ENCODE measurements at regions not wholly inside any gene's neighbourhood (a gene's known extent, or its start where the extent isn't known, plus 50 kb on each side); places are given as distances from the start of the nearest gene placed in this dataset.

DNA sequence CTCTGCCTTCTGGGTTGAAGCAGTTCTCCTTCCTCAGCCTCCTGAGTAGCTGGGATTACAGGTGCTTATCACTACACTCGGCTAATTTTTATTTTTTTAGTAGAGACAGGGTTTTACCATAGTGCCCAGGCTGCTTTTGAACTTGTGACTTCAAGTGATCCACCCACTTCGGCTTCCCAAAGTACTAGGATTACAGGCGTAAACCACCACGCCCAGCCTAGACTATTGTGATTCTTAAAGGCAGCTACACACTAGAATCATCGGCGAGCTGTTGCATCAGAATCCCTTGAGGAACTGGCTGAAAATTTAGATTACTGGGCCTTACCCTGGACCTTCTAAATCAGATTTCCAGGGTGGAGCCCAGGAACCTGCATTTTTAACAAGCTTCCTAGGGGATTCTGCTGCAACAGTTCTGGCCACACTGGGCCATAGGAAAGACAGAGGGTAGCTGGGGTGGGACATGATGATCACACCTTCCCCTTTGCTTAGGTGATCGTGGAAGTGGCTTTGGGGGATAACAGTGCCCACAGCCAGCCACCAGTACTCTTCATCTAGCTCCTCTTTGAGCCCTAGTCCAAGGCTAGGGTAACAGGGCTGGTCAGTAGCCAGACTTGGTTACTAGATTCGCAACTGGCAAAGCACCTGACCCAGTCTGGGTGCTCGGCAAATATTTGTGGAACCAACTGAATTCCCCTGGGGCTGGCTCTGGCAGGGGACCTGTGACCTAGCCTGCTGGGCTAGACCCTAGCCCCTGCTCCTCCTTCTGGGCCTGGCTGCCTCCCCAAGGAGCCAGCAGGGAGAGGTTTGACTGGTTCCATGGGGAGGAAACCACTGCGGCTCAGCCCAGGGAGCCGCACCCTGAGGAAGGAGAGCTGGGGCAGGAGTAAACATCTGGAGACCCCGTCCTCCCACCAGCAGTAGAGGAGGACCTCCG, 67.1 kb upstream of the DUSP5 start:
- in situ Hi-C loops (cut with HindIII; ENCODE audit: low sequenced_read_pairs): loop anchor here (5.0 kb wide), 1 partner anchor 88 kb away; no protein-coding TSS in a partner anchor

DNA sequence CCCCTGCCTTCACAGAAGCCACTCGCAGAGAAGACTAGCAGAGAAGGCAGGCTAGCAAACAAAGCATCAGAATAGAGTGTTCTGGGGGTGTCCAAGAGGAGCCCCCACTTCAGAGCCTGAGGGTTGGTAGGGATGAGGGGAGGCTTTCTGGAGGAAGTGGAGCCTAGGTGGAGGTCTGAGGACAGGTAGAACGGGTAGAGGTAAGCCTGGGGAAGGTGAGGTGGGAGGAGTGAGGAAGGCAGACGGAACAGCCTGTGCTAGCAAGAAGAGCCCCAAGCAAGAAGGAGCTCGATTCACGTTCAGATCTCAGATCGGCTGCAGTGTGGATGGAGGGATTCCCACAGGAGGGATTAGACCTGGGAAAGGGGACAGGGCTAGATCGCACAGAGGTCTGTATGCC, 66.0 kb upstream of the DUSP5 start:
- in situ Hi-C loops (cut with HindIII; ENCODE audit: low sequenced_read_pairs): loop anchor here (5.0 kb wide), 1 partner anchor 89 kb away; no protein-coding TSS in a partner anchor

DNA sequence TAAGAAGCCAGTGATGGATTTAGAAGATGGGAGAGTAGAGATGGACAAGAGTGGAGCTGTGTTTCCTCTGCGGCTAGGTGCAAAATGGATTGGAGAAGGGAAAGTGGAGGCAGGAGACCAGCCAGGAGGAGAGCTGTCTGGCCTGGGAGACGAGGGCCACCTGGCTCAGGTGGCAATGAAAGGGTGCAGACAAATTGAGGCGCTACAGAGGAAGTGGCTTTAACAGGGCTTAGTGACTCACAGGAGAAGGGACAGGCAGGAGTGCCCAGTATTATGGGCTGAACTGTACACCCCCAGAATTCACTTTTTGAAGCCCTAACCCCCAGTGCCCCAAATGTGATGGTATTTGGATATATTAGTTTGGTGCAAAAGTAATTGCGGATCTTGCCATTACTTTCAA, 65.6 kb upstream of the DUSP5 start:
- in situ Hi-C loops (cut with HindIII; ENCODE audit: low sequenced_read_pairs): loop anchor here (5.0 kb wide), 1 partner anchor 90 kb away; no protein-coding TSS in a partner anchor

DNA sequence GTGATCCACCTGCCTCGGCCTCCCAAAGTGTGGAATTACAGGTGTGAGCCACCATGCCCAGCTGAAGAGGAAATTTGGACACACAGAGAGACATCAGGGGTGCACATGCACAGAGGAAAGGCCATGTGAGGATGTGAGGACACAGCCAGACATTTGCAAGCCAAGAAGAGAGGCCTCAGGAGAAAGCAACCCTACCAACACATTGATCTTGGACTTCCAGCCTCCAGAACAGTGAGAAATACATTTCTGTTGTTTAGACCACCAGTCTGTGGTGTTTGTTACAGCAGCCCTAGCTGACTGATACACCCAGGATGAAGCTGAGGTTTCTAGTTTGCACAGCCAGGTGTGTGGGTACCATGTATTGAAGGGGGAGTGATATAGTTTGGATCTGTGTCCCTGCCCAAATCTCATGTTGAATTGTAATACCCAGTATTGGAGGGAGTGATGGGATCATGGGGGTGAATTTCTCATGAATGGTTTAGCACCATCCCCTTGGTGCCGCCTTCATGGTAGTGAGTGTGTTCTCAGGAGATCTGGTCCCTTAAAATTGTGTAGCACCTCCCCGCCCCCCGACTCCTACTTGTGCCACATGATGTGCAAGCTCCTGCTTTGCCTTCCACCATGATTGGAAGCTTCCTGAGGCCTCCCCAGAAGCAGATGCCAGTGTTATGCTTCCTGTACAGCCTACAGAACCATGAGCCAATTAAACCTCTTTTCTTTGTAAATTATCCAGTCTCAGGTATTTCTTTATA, 64.7 kb upstream of the DUSP5 start:
- in situ Hi-C loops (cut with HindIII; ENCODE audit: low sequenced_read_pairs): loop anchor here (5.0 kb wide), 1 partner anchor 91 kb away; no protein-coding TSS in a partner anchor

DNA sequence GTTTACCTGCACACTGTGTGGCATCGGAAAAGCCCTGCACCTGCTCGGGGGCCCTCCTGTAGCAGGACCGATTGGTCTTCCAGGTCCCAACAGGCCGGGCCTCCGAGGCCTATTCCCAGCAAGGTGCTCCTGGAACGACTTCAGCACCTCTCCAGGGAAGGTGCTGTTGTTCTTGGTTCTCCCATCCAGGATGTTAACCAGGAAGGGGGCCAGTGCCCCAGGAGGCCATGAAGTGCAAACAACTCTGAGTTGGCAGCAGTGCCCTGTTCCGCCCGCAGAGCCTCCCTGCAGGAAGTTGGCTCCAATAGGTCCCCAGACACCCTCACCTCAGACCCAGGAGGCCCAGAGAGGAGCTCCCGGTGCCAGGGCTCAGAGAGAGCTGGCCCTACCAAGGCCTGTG, 64.0 kb upstream of the DUSP5 start:
- in situ Hi-C loops (cut with HindIII; ENCODE audit: low sequenced_read_pairs): loop anchor here (5.0 kb wide), 1 partner anchor 91 kb away; no protein-coding TSS in a partner anchor

DNA sequence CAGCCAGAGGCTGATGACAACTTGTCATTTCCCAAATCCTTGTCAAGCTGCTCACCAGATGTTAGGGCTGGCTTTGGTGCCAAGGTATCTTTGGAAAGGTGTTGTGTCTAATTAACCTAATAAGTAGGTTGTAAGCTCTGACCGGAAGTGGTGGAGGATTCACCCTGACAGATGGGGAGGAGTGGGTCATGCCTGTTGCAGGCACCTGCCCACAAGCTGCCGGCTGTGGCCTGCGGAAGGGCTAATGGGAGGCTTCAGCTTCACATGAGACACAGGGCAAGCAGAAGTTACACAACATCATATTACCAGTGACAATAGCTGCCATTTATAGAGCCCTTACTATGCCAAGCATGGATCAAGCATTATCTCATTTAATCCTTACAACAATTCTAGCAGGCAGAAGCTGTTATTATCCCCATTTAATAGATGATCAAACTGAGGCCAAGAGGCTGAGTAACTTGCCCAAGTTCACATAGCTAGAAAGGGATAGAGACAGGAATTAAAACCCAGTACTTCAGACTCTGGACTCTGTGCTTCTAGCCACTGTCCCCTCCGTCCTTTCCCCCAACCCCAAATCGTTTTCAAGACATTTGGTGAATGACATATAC, 63.1 kb upstream of the DUSP5 start:
- in situ Hi-C loops (cut with HindIII; ENCODE audit: low sequenced_read_pairs): loop anchor here (5.0 kb wide), 1 partner anchor 92 kb away; no protein-coding TSS in a partner anchor

DNA sequence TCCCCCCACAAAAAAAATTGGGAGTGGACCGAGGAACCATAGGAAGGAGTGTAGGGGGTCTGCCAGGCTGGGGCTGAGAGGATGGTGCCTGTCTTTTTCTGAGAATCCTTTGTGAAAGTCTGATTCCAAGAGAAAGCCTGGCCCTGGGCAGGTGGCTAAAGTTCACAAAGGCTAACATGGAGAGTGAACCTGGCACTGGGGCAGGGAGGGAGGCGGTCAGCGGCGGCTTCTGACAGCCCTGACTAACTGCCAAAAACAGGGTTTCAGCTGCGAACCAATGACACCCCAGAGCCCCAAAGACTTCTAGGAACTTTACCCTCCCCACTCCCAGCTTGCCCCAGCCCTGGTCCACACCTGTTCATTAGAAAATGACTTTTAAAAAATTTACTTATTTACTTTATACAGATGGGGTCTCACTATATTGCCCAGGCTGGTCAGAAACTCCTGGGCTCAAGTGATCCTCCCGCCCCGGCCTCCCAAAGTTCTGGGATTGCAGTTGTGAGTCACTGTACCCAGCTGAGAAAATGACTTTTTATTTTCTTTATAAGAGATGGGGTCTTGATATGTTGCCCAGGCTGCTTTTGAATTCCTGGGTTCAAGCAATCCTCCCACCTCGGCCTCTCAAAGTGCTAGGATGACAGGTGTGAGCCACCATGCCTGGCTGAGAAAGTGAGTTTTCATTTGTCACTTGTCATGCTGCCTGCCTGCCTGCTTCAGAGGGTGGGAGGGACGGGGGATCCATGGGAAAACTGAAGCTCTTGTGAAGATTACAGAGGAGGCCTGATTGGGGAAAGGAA, 61.0 kb upstream of the DUSP5 start:
- in situ Hi-C loops (cut with HindIII; ENCODE audit: low sequenced_read_pairs): no loop called here

DNA sequence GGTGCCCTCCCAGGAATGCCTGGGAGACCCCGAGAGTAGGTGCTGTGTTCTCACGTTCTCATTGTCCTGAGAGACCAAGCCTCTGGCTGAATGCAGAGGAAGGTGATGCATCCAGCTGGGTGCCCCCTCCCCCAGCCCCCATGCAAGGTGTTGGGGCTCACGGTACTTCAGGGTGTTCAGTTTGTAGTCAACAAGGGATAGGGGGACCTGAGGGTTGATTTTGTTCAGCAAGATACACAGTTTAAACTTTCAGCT, 60.4 kb upstream of the DUSP5 start:
- in situ Hi-C loops (cut with HindIII; ENCODE audit: low sequenced_read_pairs): no loop called here

DNA sequence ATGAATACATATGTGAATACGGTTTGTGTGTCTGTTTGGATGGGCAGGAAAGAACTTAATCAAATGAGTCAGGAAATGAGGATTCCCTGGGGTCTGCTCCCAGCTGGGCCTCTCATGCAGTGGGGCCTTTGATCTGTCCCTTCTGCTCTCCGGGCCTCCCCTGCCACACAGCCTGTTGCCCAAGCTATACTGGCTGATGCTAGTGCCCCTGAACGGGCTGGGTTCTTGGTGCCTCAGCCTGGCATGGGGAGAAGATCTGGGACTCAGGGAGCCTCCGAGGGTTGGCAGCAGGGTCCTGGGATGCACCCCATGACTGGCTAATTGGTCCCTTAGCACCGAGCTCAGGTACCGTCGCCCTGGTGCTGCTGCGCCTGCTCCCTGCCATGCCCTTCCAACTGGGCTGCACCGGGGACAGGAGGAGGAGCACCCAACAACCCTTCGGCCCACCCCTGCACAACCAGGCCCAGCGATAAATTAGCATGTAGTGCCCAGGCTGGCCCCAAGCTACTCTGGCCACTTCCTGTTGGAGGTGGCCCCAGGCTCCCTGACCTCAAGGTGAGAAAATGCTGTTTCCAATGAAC, 59.9 kb upstream of the DUSP5 start:
- in situ Hi-C loops (cut with HindIII; ENCODE audit: low sequenced_read_pairs): no loop called here

DNA sequence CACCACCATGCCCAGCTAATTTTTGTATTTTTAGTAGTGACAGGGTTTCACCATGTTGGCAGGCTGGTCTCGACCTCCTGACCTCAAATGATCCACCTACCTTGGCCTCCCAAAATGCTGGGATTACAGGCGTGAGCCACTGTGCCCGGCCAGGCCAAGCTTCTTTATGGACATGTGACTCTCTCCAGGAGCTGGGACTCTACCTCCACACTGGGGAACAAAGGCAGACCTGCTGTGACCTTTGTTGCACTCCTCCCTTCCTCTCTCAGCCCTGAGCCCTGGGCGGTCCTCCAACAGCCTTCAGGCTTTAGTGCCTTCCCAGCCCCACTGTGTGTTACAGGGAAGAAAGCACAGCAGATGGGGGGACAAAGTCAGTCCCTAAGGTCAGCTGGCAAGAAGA, 55.0 kb upstream of the DUSP5 start:
- in situ Hi-C loops (cut with HindIII; ENCODE audit: low sequenced_read_pairs): no loop called here

DNA sequence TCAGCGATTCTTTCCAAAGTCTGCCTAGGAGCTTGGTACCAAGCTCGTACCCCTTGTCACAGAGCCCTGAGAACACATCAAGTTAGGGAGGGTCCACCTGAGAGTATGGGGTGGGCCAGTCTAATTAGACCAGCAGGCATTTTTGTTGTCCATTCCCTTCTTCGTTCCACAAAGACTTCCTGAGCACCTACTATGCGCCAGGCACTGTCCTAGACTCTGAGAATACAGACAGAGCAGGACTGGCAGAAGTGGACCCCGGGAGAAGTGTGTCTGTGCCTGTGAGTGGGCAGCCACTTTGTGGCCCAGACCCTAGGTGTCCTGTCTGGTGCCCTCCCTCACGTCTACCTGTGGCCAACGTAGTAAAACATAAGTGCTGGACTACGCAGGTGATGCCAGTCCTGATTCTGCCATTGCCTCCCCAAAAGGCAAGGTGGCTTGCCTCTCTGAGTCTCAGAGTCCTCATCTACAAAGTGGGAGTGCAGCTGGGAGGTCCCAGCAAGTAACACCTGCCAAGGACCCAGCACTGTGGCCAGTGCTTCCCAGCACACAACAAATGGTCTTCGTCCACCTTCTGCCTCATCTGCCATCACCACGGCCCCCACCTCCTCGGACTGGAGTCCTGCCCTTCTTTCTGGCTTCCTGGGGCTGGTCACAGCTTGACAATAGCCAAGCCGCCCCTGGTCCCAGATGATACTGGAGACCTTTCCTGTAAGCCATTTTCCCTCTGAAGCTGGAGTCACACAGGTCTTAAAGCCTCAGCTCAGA, 54.3 kb upstream of the DUSP5 start:
- in situ Hi-C loops (cut with HindIII; ENCODE audit: low sequenced_read_pairs): no loop called here

DNA sequence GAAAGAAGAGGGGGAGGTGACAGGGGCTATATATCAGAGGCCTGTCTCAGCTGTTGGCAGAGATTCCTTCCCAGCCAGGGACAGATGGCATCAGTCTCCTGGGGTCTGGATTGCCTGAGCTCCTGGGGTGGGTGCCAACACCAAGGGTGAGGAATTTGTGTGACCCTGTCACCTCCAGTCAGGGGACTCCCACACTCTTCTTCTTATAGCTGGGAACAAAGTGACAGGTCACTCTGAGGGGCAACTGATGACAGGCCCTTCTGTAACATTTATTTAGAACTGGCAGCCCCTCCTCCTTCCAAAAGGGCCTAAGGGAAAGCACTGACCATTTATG, 53.7 kb upstream of the DUSP5 start:
- in situ Hi-C loops (cut with HindIII; ENCODE audit: low sequenced_read_pairs): no loop called here

DNA sequence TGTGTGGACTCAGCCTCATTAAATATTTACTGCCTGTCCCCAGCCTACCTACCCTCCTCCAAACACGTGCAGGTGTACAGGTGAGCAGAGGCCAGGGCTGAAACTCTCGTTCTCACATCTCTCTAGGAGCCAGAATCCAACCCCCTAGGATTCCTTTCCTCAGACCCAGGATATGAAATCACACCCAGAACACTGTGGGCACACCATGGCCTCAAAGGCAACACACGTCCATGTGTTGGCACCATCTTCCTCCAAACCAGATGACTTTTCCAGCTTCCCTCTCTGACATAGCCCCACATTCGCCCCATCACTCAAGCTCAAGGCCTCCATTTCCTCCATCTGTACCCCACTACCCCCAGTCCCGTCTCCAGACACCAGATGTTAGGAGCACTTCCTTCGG, 51.8 kb upstream of the DUSP5 start:
- in situ Hi-C loops (cut with HindIII; ENCODE audit: low sequenced_read_pairs): no loop called here

DNA sequence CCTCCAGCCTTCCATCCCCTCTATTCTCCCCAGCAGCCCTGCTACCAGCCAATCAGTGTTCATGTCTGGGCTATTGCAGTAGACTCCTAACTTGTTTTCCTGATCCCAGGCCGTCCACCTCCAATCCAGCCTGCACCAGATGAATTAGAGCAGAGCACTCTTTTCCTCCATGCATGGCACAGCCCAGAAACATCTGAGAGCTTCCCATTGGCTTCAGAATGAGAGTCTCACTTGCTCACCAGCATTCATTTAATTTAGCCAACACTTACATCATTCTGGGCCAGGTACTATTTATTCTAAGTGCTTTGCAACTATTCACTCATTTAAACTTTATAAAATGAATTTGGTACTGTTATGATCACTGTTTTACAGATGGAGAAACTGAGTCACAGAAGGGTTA, 51.4 kb upstream of the DUSP5 start:
- in situ Hi-C loops (cut with HindIII; ENCODE audit: low sequenced_read_pairs): no loop called here

DNA sequence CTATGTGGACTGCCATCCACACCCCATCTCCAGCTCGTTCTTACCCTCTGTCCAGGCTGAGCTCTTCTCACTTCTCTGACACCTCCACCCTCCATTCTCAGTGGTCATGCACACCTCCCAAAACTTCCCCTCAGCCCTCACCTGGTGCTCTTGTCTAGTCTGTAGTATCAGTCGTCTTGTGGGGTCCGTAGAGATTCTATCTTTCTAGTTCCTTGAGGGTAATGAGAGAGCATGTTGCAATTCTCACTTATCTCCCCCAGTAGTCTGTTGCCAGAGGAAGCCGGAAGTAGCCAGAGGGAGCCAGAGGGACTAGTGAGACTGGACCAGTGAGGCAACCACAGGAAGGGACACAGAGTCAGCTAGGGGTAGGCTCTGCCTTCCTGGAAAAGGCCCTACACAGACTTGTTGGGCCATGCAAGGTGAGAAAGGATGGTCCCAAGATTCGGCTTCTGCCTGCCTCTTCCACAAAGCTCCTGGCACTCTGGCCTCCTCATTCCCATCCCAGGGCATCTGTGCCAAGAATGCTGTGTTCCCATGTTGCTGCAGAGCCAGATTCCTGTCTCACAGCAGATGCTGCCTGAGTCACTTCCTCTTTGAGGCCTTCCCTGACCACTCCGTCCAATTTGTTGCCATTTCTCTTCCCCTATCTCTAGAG, 50.6 kb upstream of the DUSP5 start:
- in situ Hi-C loops (cut with HindIII; ENCODE audit: low sequenced_read_pairs): no loop called here

DNA sequence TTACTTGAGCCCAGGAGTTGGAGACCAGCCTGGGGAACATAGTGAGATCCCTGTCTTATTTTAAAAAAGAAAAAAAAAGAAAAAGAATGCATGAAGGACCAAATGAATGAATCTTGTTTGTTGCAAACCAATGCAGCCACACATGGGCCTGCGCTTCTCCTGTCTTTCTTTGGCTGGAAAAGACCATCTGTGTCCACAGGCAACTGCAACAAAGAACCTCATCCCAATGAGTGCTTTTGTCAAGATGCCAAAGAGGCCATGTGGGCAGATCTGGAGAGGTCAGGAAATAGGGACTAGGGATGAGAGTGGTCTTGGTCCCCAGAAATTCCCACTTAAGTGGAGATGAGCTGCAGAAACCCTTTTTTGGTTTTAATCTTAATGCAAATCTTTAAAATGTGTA, 49.8 kb upstream of the DUSP5 start:
- in situ Hi-C loops (cut with HindIII; ENCODE audit: low sequenced_read_pairs): no loop called here

All from DLD1 (cell line).